GM23338 (cell line): ENCODE measurements at regions not wholly inside any gene's neighbourhood (a gene's known extent, or its start where the extent isn't known, plus 50 kb on each side); places are given as distances from the start of the nearest gene placed in this dataset.

Source experiments
- ATAC-seq: fragments of 200-7000 bp; cut with Tn5 transposase; 3 replicates; pipeline ENCODE4 v1.9.1; 2020
- DNase-seq: peaks from one replicate; pipeline ENCODE4 v3.0.0-alpha.2; 2015; ENCODE audit warnings: low spot score
- H2AFZ ChIP-seq: fragments of 200-600 bp; sonication (generic); 2 replicates; pipeline ENCODE4 v1.8.0; 2016; ENCODE audit warnings: antibody characterized with exemption, mild to moderate bottlenecking, moderate library complexity
- H3F3A ChIP-seq: fragments of 200-600 bp; sonication (generic); replicated peaks from 2 replicates; pipeline ENCODE4 v1.8.0; 2017; ENCODE audit warnings: antibody characterized with exemption, mixed run types, low read depth
- H3K27ac ChIP-seq: fragments of 200-600 bp; sonication (generic); 2 replicates; pipeline ENCODE4 v1.6.1; 2016; ENCODE audit warnings: low read depth
- H3K27me3 ChIP-seq: fragments of 200-600 bp; sonication (generic); 2 replicates; pipeline ENCODE4 v1.8.0; 2016; ENCODE audit warnings: mild to moderate bottlenecking, mixed run types, moderate library complexity; ENCODE audit not compliant: insufficient read depth
- H3K36me3 ChIP-seq: fragments of 200-600 bp; sonication (generic); 2 replicates; pipeline ENCODE4 v1.8.0; 2016; ENCODE audit warnings: mild to moderate bottlenecking; ENCODE audit not compliant: insufficient read depth
- H3K4me1 ChIP-seq: fragments of 200-600 bp; sonication (generic); 2 replicates; pipeline ENCODE4 v1.8.0; 2016; ENCODE audit warnings: mild to moderate bottlenecking, moderate library complexity; ENCODE audit not compliant: insufficient read depth
- H3K4me2 ChIP-seq: fragments of 200-600 bp; sonication (generic); 2 replicates; pipeline ENCODE4 v1.7.1; 2017; ENCODE audit warnings: mixed run types
- H3K4me3 ChIP-seq: fragments of 200-600 bp; sonication (generic); 2 replicates; pipeline ENCODE4 v1.6.1; 2016; ENCODE audit warnings: mixed run types
- H3K79me2 ChIP-seq: fragments of 200-600 bp; sonication (generic); replicated peaks from 2 replicates; pipeline ENCODE4 v1.8.0; 2017; ENCODE audit warnings: mild to moderate bottlenecking; ENCODE audit not compliant: insufficient read depth
- H3K9me2 ChIP-seq: fragments of 200-600 bp; sonication (generic); 2 replicates; pipeline ENCODE4 v1.8.0; 2017; ENCODE audit not compliant: insufficient read depth
- H4K20me1 ChIP-seq: fragments of 200-600 bp; sonication (generic); replicated peaks from 2 replicates; pipeline ENCODE4 v1.8.0; 2017; ENCODE audit warnings: mild to moderate bottlenecking; ENCODE audit not compliant: insufficient read depth
- H3K27ac Mint-ChIP-seq: 2 replicates; pipeline ENCODE4 v1.8.0; 2020; ENCODE audit warnings: inconsistent platforms, mild to moderate bottlenecking, moderate library complexity, mixed read lengths
- H3K27me3 Mint-ChIP-seq: 3 replicates; pipeline ENCODE4 v1.8.0; 2022; ENCODE audit warnings: low read depth, mild to moderate bottlenecking, moderate library complexity, mixed read lengths, inconsistent platforms; ENCODE audit not compliant: insufficient read depth, poor library complexity
- H3K36me3 Mint-ChIP-seq: 3 replicates; pipeline ENCODE4 v1.8.0; 2021; ENCODE audit warnings: low read depth, mild to moderate bottlenecking, inconsistent platforms, moderate library complexity, mixed read lengths
- H3K4me1 Mint-ChIP-seq: 3 replicates; pipeline ENCODE4 v1.8.0; 2020; ENCODE audit warnings: mild to moderate bottlenecking, inconsistent platforms, mixed read lengths
- H3K4me3 Mint-ChIP-seq: 3 replicates; pipeline ENCODE4 v1.8.0; 2021; ENCODE audit warnings: moderate library complexity, mild to moderate bottlenecking, inconsistent platforms, mixed read lengths
- H3K9me3 Mint-ChIP-seq: 3 replicates; pipeline ENCODE4 v1.8.0; 2020; ENCODE audit warnings: moderate library complexity, mild to moderate bottlenecking, inconsistent platforms, mixed read lengths
- CREB1 ChIP-seq: fragments of 250-450 bp; sonication (Bioruptor Pico); IDR thresholded peaks from 2 replicates; pipeline ENCODE4 v1.5.0; 2020; ENCODE audit warnings: low read depth, mild to moderate bottlenecking, moderate library complexity
- ETS1 ChIP-seq: IDR thresholded peaks from 2 replicates; pipeline ENCODE4 v1.6.1; 2016; ENCODE audit warnings: antibody characterized with exemption
- EZH2 ChIP-seq: fragments of 200-600 bp; sonication (generic); IDR thresholded peaks from one replicate; pipeline ENCODE4 v1.8.0; 2017; ENCODE audit warnings: antibody characterized with exemption, mild to moderate bottlenecking, low read depth; ENCODE audit not compliant: unreplicated experiment
- EZH2phosphoT487 ChIP-seq: fragments of 200-600 bp; sonication (generic); IDR thresholded peaks from one replicate; pipeline ENCODE4 v1.8.1; 2018; ENCODE audit warnings: antibody characterized with exemption; ENCODE audit not compliant: unreplicated experiment
- JUNB ChIP-seq: IDR thresholded peaks from one replicate; pipeline ENCODE4 v1.6.1; 2016; ENCODE audit warnings: antibody characterized with exemption; ENCODE audit not compliant: unreplicated experiment
- NANOG ChIP-seq: IDR thresholded peaks from 2 replicates; pipeline ENCODE4 v1.6.1; 2016; ENCODE audit warnings: antibody characterized with exemption, borderline replicate concordance
- POLR2AphosphoS5 ChIP-seq: IDR thresholded peaks from 2 replicates; pipeline ENCODE4 v1.6.1; 2016; ENCODE audit warnings: antibody characterized with exemption, low read depth
- REST ChIP-seq: IDR thresholded peaks from one replicate; pipeline ENCODE4 v1.6.1; 2018; ENCODE audit warnings: antibody characterized with exemption; ENCODE audit not compliant: unreplicated experiment
- STAT1 ChIP-seq: IDR thresholded peaks from one replicate; pipeline ENCODE4 v1.6.1; 2016; ENCODE audit warnings: antibody characterized with exemption; ENCODE audit not compliant: unreplicated experiment
- ZNF114 ChIP-seq: fragments of 250-450 bp; sonication (Bioruptor Pico); IDR thresholded peaks from 2 replicates; pipeline ENCODE4 v1.5.0; 2020; ENCODE audit warnings: mild to moderate bottlenecking, moderate library complexity
- ZNF331 ChIP-seq: fragments of 250-450 bp; sonication (Bioruptor Pico); IDR thresholded peaks from 2 replicates; pipeline ENCODE4 v1.5.0; 2020; ENCODE audit warnings: low read depth, mild to moderate bottlenecking, moderate library complexity
- TF ChIP-seq, protein P1 (sequence below), 2 experiments: fragments of 200-600 bp in 1 of 2; sonication (generic) in 1 of 2; conservative IDR thresholded peaks; 2 replicates each; pipeline versions ENCODE4 v1.5.1 to v1.6.1; 2016 to 2017; ENCODE audit warnings: antibody characterized with exemption in 2 of 2, low read depth in 2 of 2, mild to moderate bottlenecking in 2 of 2, moderate library complexity in 1 of 2

- no peak for TF ChIP-seq EZH2
- TF ChIP-seq ZNF114 = no peak
- TF ChIP-seq CREB1 (CRISPR knock-in tag) = no peak
- no peak for TF ChIP-seq REST
- TF ChIP-seq POLR2AphosphoS5 = no peak
- TF ChIP-seq ETS1 = no peak
- TF ChIP-seq ZNF331 (CRISPR knock-in tag) = no peak
- no peak for TF ChIP-seq JUNB
- TF ChIP-seq EZH2phosphoT487 = no peak
- no peak overlapping the region for H3K27ac Mint-ChIP-seq
- no peak for ATAC-seq
These were observed 54.8 kb upstream of the SPDEF start for GRCh38 chr6:34610819-34611477.

GRCh38 chr6:34608321-34609091, 52.4 kb upstream of the SPDEF start:
- Mint-ChIP-seq H3K4me3 (no peak overlapping the region), H3K9me3 (no peaks in the 10 kb centered on the region), H3K27me3 (no peaks in the 10 kb centered on the region), H3K36me3 (no peaks in the 10 kb centered on the region; the same call in 2 of the 3 replicates), H3K27ac (no peak overlapping the region), H3K4me1 (no peaks in the 10 kb centered on the region)
- Histone ChIP-seq H3K4me2 (no peak overlapping the region), H3F3A (0 out of 2 replicates have a peak, but pooled peaks cover 4% of the 10 kb centered on the region), H3K79me2 (peaks cover 38% of the 10 kb centered on the region), H3K27ac (no peak overlapping the region), H2AFZ (no peak overlapping the region), H3K27me3 (no peaks in the 10 kb centered on the region), H4K20me1 (peaks cover 16% of the 10 kb centered on the region), H3K4me3 (no peak overlapping the region), H3K36me3 (0 out of 2 replicates have a peak, but pooled peaks cover 4% of the 10 kb centered on the region), H3K9me2 (no peaks in the 10 kb centered on the region), H3K4me1 (no peaks in the 10 kb centered on the region)
- DNase-seq (no peak), ATAC-seq (no peak)
- TF ChIP-seq, protein P1, sequence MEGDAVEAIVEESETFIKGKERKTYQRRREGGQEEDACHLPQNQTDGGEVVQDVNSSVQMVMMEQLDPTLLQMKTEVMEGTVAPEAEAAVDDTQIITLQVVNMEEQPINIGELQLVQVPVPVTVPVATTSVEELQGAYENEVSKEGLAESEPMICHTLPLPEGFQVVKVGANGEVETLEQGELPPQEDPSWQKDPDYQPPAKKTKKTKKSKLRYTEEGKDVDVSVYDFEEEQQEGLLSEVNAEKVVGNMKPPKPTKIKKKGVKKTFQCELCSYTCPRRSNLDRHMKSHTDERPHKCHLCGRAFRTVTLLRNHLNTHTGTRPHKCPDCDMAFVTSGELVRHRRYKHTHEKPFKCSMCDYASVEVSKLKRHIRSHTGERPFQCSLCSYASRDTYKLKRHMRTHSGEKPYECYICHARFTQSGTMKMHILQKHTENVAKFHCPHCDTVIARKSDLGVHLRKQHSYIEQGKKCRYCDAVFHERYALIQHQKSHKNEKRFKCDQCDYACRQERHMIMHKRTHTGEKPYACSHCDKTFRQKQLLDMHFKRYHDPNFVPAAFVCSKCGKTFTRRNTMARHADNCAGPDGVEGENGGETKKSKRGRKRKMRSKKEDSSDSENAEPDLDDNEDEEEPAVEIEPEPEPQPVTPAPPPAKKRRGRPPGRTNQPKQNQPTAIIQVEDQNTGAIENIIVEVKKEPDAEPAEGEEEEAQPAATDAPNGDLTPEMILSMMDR (conservative IDR thresholded peaks at IDR 0.05; ENCODE audit: low read depth in 2 of 2) = no peak
- TF ChIP-seq JUNB (no peak), ZNF114 (no peak), ETS1 (no peak), EZH2 (no peak), POLR2AphosphoS5 (no peak), NANOG (no peak), EZH2phosphoT487 (no peak), STAT1 (no peak), ZNF331 (CRISPR knock-in tag) (no peak), CREB1 (CRISPR knock-in tag) (no peak)

More at GRCh38 chr6:34610819-34611477, 54.8 kb upstream of the SPDEF start:
- Histone ChIP-seq H3K36me3 (no peaks in the 10 kb centered on the region), H3F3A (0 out of 2 replicates have a peak, but pooled peaks cover 4% of the 10 kb centered on the region), H3K4me2 (no peak overlapping the region), H3K9me2 (no peaks in the 10 kb centered on the region), H3K27me3 (no peaks in the 10 kb centered on the region), H3K4me1 (no peaks in the 10 kb centered on the region), H3K27ac (peak overlapping the region; percentile 53; the same call in 1 of the 2 replicates), H3K4me3 (no peak overlapping the region), H4K20me1 (peaks cover 21% of the 10 kb centered on the region), H3K79me2 (peaks cover 34% of the 10 kb centered on the region), H2AFZ (no peak overlapping the region)
- Mint-ChIP-seq H3K4me1 (no peaks in the 10 kb centered on the region), H3K36me3 (no peaks in the 10 kb centered on the region), H3K9me3 (no peaks in the 10 kb centered on the region), H3K4me3 (no peak overlapping the region), H3K27me3 (no peaks in the 10 kb centered on the region)
- DNase-seq = no peak
